Neural progenitor cell (in vitro differentiated cells): ENCODE measurements at regions not wholly inside any gene's neighbourhood (a gene's known extent, or its start where the extent isn't known, plus 50 kb on each side); places are given as distances from the start of the nearest gene placed in this dataset.

ENCODE experiments used
- DNase-seq: peaks from one replicate; pipeline ENCODE4 v3.0.0-alpha.2; 2016; ENCODE audit warnings: low spot score
- H2AFZ ChIP-seq: fragments of 200-600 bp; sonication (generic); replicated peaks from 2 replicates; pipeline ENCODE4 v1.6.1; 2016; ENCODE audit warnings: antibody characterized with exemption
- H3F3A ChIP-seq: fragments of 200-600 bp; sonication (generic); 2 replicates; pipeline ENCODE4 v1.6.1; 2016; ENCODE audit warnings: antibody characterized with exemption, low read depth
- H3K27ac ChIP-seq: fragments of 200-600 bp; sonication (generic); 2 replicates; pipeline ENCODE4 v1.5.1; 2016; ENCODE audit warnings: mild to moderate bottlenecking
- H3K27me3 ChIP-seq: fragments of 200-600 bp; sonication (generic); 2 replicates; pipeline ENCODE4 v1.6.1; 2016; ENCODE audit warnings: mild to moderate bottlenecking, moderate library complexity
- H3K36me3 ChIP-seq: fragments of 200-600 bp; sonication (generic); 2 replicates; pipeline ENCODE4 v1.5.1; 2016
- H3K4me1 ChIP-seq: fragments of 200-600 bp; sonication (generic); 2 replicates; pipeline ENCODE4 v1.6.1; 2016; ENCODE audit warnings: mixed run types
- H3K4me2 ChIP-seq: fragments of 200-600 bp; sonication (generic); 2 replicates; pipeline ENCODE4 v1.6.1; 2016
- H3K4me3 ChIP-seq: fragments of 200-600 bp; sonication (generic); 2 replicates; pipeline ENCODE4 v1.5.1; 2016
- H3K79me2 ChIP-seq: fragments of 200-600 bp; sonication (generic); 2 replicates; pipeline ENCODE4 v1.6.1; 2016; ENCODE audit warnings: low read depth
- H3K9ac ChIP-seq: fragments of 200-600 bp; sonication (generic); 2 replicates; pipeline ENCODE4 v1.6.1; 2016
- H3K9me3 ChIP-seq: fragments of 200-600 bp; sonication (generic); 2 replicates; pipeline ENCODE4 v1.5.1; 2016; ENCODE audit warnings: low read depth
- H4K20me1 ChIP-seq: fragments of 200-600 bp; sonication (generic); 2 replicates; pipeline ENCODE4 v1.6.1; 2016; ENCODE audit warnings: low read depth
- H3K27ac Mint-ChIP-seq: 3 replicates; pipeline ENCODE4 v1.8.0; 2021; ENCODE audit warnings: mixed read lengths
- H3K27me3 Mint-ChIP-seq: 2 replicates; pipeline ENCODE4 v1.8.0; 2022; ENCODE audit warnings: low read depth, mild to moderate bottlenecking, inconsistent platforms, moderate library complexity, mixed read lengths; ENCODE audit not compliant: insufficient read depth
- H3K36me3 Mint-ChIP-seq: 3 replicates; pipeline ENCODE4 v1.8.0; 2021; ENCODE audit warnings: mixed read lengths
- H3K4me1 Mint-ChIP-seq: 3 replicates; pipeline ENCODE4 v1.8.0; 2021; ENCODE audit warnings: mixed read lengths
- H3K4me3 Mint-ChIP-seq: 3 replicates; pipeline ENCODE4 v1.8.0; 2021; ENCODE audit warnings: mild to moderate bottlenecking, moderate library complexity, mixed read lengths
- H3K9me3 Mint-ChIP-seq: 3 replicates; pipeline ENCODE4 v1.8.0; 2020; ENCODE audit warnings: mixed read lengths
- CTCF ChIP-seq: fragments of 200-600 bp; sonication (generic); IDR thresholded peaks from 2 replicates; pipeline ENCODE4 v1.5.1; 2017; ENCODE audit warnings: antibody characterized with exemption, mild to moderate bottlenecking
- EZH2 ChIP-seq: fragments of 200-600 bp; sonication (generic); IDR thresholded peaks from 2 replicates; pipeline ENCODE4 v1.6.1; 2017; ENCODE audit warnings: antibody characterized with exemption, mild to moderate bottlenecking, moderate library complexity
- EZH2phosphoT487 ChIP-seq: fragments of 200-600 bp; sonication (generic); IDR thresholded peaks from 2 replicates; pipeline ENCODE4 v1.6.1; 2017; ENCODE audit warnings: antibody characterized with exemption

- no peaks in the 10 kb centered on the region for H3K36me3 ChIP-seq
- H3K4me2 ChIP-seq = no peak overlapping the region
- no peaks in the 10 kb centered on the region for H3K9me3 ChIP-seq
- no peak overlapping the region for H3K27ac Mint-ChIP-seq
- no peak overlapping the region for H2AFZ ChIP-seq
- H3K27ac ChIP-seq = no peak overlapping the region
- no peak overlapping the region for H3K9ac ChIP-seq
- H3K27me3 ChIP-seq = no peaks in the 10 kb centered on the region
- no peaks in the 10 kb centered on the region for H3K27me3 Mint-ChIP-seq
- H3K4me1 ChIP-seq = no peaks in the 10 kb centered on the region
- no peaks in the 10 kb centered on the region for H3K4me1 Mint-ChIP-seq
- no peaks in the 10 kb centered on the region for H3F3A ChIP-seq
- DNase-seq = no peak
- no peak overlapping the region for H3K4me3 ChIP-seq
- H4K20me1 ChIP-seq = no peaks in the 10 kb centered on the region
- peaks cover 8% of the 10 kb centered on the region for H3K9me3 Mint-ChIP-seq
- no peaks in the 10 kb centered on the region for H3K79me2 ChIP-seq
- no peaks in the 10 kb centered on the region for H3K36me3 Mint-ChIP-seq
- H3K4me3 Mint-ChIP-seq = no peak overlapping the region
- TF ChIP-seq EZH2 (no peak), EZH2phosphoT487 (no peak), CTCF (no peak)
Observed at GRCh38 chr6:4446982-4447381, 311.6 kb upstream of the ECI2 start.

GRCh38 chr6:4441981-4442434, 306.6 kb upstream of the ECI2 start:
- Histone ChIP-seq H3K79me2 (no peaks in the 10 kb centered on the region), H2AFZ (no peak overlapping the region), H3K9ac (no peak overlapping the region), H3K9me3 (no peaks in the 10 kb centered on the region), H3K36me3 (no peaks in the 10 kb centered on the region), H3K4me3 (no peak overlapping the region), H3K4me2 (no peak overlapping the region), H4K20me1 (no peaks in the 10 kb centered on the region), H3K4me1 (no peaks in the 10 kb centered on the region), H3K27me3 (no peaks in the 10 kb centered on the region), H3F3A (no peaks in the 10 kb centered on the region), H3K27ac (no peak overlapping the region)
- DNase-seq = no peak
- Mint-ChIP-seq H3K36me3 (no peaks in the 10 kb centered on the region), H3K4me3 (no peak overlapping the region), H3K4me1 (no peaks in the 10 kb centered on the region), H3K9me3 (no peaks in the 10 kb centered on the region), H3K27ac (no peak overlapping the region), H3K27me3 (no peaks in the 10 kb centered on the region)
- TF ChIP-seq CTCF = no peak
- no peak for TF ChIP-seq EZH2phosphoT487
- TF ChIP-seq EZH2 = no peak

GRCh38 chr6:4439159-4439558, 303.8 kb upstream of the ECI2 start:
- no peak overlapping the region for H2AFZ ChIP-seq

More at GRCh38 chr6:4439159-4439558, 303.8 kb upstream of the ECI2 start:
- H3K4me3 Mint-ChIP-seq = no peak overlapping the region
- H3K4me1 ChIP-seq = no peaks in the 10 kb centered on the region
- no peak overlapping the region for H3K4me3 ChIP-seq
- H3K27me3 Mint-ChIP-seq = no peaks in the 10 kb centered on the region
- H3K36me3 Mint-ChIP-seq = no peaks in the 10 kb centered on the region
- TF ChIP-seq EZH2phosphoT487 (no peak), EZH2 (no peak), CTCF (no peak)
- no peaks in the 10 kb centered on the region for H3K27me3 ChIP-seq
- H3K9ac ChIP-seq = no peak overlapping the region
- no peaks in the 10 kb centered on the region for H4K20me1 ChIP-seq
- H3K27ac ChIP-seq = no peak overlapping the region
- no peaks in the 10 kb centered on the region for H3F3A ChIP-seq
- H3K9me3 Mint-ChIP-seq = no peaks in the 10 kb centered on the region
- H3K36me3 ChIP-seq = no peaks in the 10 kb centered on the region
- no peaks in the 10 kb centered on the region for H3K4me1 Mint-ChIP-seq
- H3K79me2 ChIP-seq = no peaks in the 10 kb centered on the region
- no peak overlapping the region for H3K27ac Mint-ChIP-seq
- no peak overlapping the region for H3K4me2 ChIP-seq
- no peaks in the 10 kb centered on the region for H3K9me3 ChIP-seq
- no peak for DNase-seq
